Non-pigmented ciliary epithelial cell (primary cell): ENCODE measurements at regions not wholly inside any gene's neighbourhood (a gene's known extent, or its start where the extent isn't known, plus 50 kb on each side); places are given as distances from the start of the nearest gene placed in this dataset.

Source experiments
- DNase-seq: peaks from one replicate; pipeline ENCODE4 v3.0.0-alpha.2; 2010; ENCODE audit warnings: low read depth

- DNase-seq, result no peak
Measured at GRCh38 chr13:109857325-109857724, 70.9 kb upstream of the IRS2 start.

GRCh38 chr13:109856350-109856749 is 70.0 kb upstream of the IRS2 start:
- no peak for DNase-seq

GRCh38 chr13:109853153-109853552 is 66.8 kb upstream of the IRS2 start:
- no peak for DNase-seq

- no peak for DNase-seq
Measured at GRCh38 chr13:109846185-109846584, 59.8 kb upstream of the IRS2 start.

GRCh38 chr13:109844396-109844795 is 58.0 kb upstream of the IRS2 start:
- DNase-seq, result no peak

- DNase-seq, result no peak
Measured at GRCh38 chr13:109843695-109844094, 57.3 kb upstream of the IRS2 start.

- DNase-seq, result no peak
Measured at GRCh38 chr13:109842212-109842920, 56.0 kb upstream of the IRS2 start.

GRCh38 chr13:109840893-109841287 is 54.5 kb upstream of the IRS2 start:
- DNase-seq, result no peak

GRCh38 chr13:109840201-109840892 is 54.0 kb upstream of the IRS2 start:
- peak; percentile 60 for DNase-seq

GRCh38 chr13:109836629-109837607 is 50.5 kb upstream of the IRS2 start:
- DNase-seq, result no peak
